Neural progenitor cell (in vitro differentiated cells): ENCODE measurements at regions not wholly inside any gene's neighbourhood (a gene's known extent, or its start where the extent isn't known, plus 50 kb on each side); places are given as distances from the start of the nearest gene placed in this dataset.

Source experiments
- DNase-seq: peaks from one replicate; pipeline ENCODE4 v3.0.0-alpha.2; 2016; ENCODE audit warnings: low spot score
- H2AFZ ChIP-seq: fragments of 200-600 bp; sonication (generic); replicated peaks from 2 replicates; pipeline ENCODE4 v1.6.1; 2016; ENCODE audit warnings: antibody characterized with exemption
- H3F3A ChIP-seq: fragments of 200-600 bp; sonication (generic); 2 replicates; pipeline ENCODE4 v1.6.1; 2016; ENCODE audit warnings: antibody characterized with exemption, low read depth
- H3K27ac ChIP-seq: fragments of 200-600 bp; sonication (generic); 2 replicates; pipeline ENCODE4 v1.5.1; 2016; ENCODE audit warnings: mild to moderate bottlenecking
- H3K27me3 ChIP-seq: fragments of 200-600 bp; sonication (generic); 2 replicates; pipeline ENCODE4 v1.6.1; 2016; ENCODE audit warnings: mild to moderate bottlenecking, moderate library complexity
- H3K36me3 ChIP-seq: fragments of 200-600 bp; sonication (generic); 2 replicates; pipeline ENCODE4 v1.5.1; 2016
- H3K4me1 ChIP-seq: fragments of 200-600 bp; sonication (generic); 2 replicates; pipeline ENCODE4 v1.6.1; 2016; ENCODE audit warnings: mixed run types
- H3K4me2 ChIP-seq: fragments of 200-600 bp; sonication (generic); 2 replicates; pipeline ENCODE4 v1.6.1; 2016
- H3K4me3 ChIP-seq: fragments of 200-600 bp; sonication (generic); 2 replicates; pipeline ENCODE4 v1.5.1; 2016
- H3K79me2 ChIP-seq: fragments of 200-600 bp; sonication (generic); 2 replicates; pipeline ENCODE4 v1.6.1; 2016; ENCODE audit warnings: low read depth
- H3K9ac ChIP-seq: fragments of 200-600 bp; sonication (generic); 2 replicates; pipeline ENCODE4 v1.6.1; 2016
- H3K9me3 ChIP-seq: fragments of 200-600 bp; sonication (generic); 2 replicates; pipeline ENCODE4 v1.5.1; 2016; ENCODE audit warnings: low read depth
- H4K20me1 ChIP-seq: fragments of 200-600 bp; sonication (generic); 2 replicates; pipeline ENCODE4 v1.6.1; 2016; ENCODE audit warnings: low read depth
- H3K27ac Mint-ChIP-seq: 3 replicates; pipeline ENCODE4 v1.8.0; 2021; ENCODE audit warnings: mixed read lengths
- H3K27me3 Mint-ChIP-seq: 2 replicates; pipeline ENCODE4 v1.8.0; 2022; ENCODE audit warnings: low read depth, mild to moderate bottlenecking, inconsistent platforms, moderate library complexity, mixed read lengths; ENCODE audit not compliant: insufficient read depth
- H3K36me3 Mint-ChIP-seq: 3 replicates; pipeline ENCODE4 v1.8.0; 2021; ENCODE audit warnings: mixed read lengths
- H3K4me1 Mint-ChIP-seq: 3 replicates; pipeline ENCODE4 v1.8.0; 2021; ENCODE audit warnings: mixed read lengths
- H3K4me3 Mint-ChIP-seq: 3 replicates; pipeline ENCODE4 v1.8.0; 2021; ENCODE audit warnings: mild to moderate bottlenecking, moderate library complexity, mixed read lengths
- H3K9me3 Mint-ChIP-seq: 3 replicates; pipeline ENCODE4 v1.8.0; 2020; ENCODE audit warnings: mixed read lengths
- CTCF ChIP-seq: fragments of 200-600 bp; sonication (generic); IDR thresholded peaks from 2 replicates; pipeline ENCODE4 v1.5.1; 2017; ENCODE audit warnings: antibody characterized with exemption, mild to moderate bottlenecking
- EZH2 ChIP-seq: fragments of 200-600 bp; sonication (generic); IDR thresholded peaks from 2 replicates; pipeline ENCODE4 v1.6.1; 2017; ENCODE audit warnings: antibody characterized with exemption, mild to moderate bottlenecking, moderate library complexity
- EZH2phosphoT487 ChIP-seq: fragments of 200-600 bp; sonication (generic); IDR thresholded peaks from 2 replicates; pipeline ENCODE4 v1.6.1; 2017; ENCODE audit warnings: antibody characterized with exemption

- peak; percentile 68 for DNase-seq
- H3K9me3 ChIP-seq = no peaks in the 10 kb centered on the region
- no peak for TF ChIP-seq CTCF
- TF ChIP-seq EZH2phosphoT487 = no peak
- TF ChIP-seq EZH2 = no peak
These were observed 242.6 kb upstream of the FZD8 start for GRCh38 chr10:35884657-35885071.

GRCh38 chr10:35882422-35883150, 240.5 kb upstream of the FZD8 start:
- no peaks in the 10 kb centered on the region for H4K20me1 ChIP-seq
- no peak overlapping the region for H3K4me2 ChIP-seq
- no peaks in the 10 kb centered on the region for H3K27me3 ChIP-seq
- no peak overlapping the region for H3K9ac ChIP-seq
- H3K9me3 ChIP-seq = no peaks in the 10 kb centered on the region
- no peaks in the 10 kb centered on the region for H3K79me2 ChIP-seq
- TF ChIP-seq EZH2 (no peak), CTCF (peak; percentile 46)
- Mint-ChIP-seq H3K9me3 (peaks cover 6% of the 10 kb centered on the region), H3K36me3 (no peaks in the 10 kb centered on the region), H3K27ac (peak overlapping the region; percentile 19), H3K27me3 (peaks cover 13% of the 10 kb centered on the region), H3K4me3 (no peak overlapping the region), H3K4me1 (peaks cover 20% of the 10 kb centered on the region)
- H3K4me3 ChIP-seq = no peak overlapping the region
- peaks cover 36% of the 10 kb centered on the region for H3K4me1 ChIP-seq
- H3F3A ChIP-seq = peaks cover 33% of the 10 kb centered on the region
- H3K27ac ChIP-seq = no peak overlapping the region
- no peak overlapping the region for H2AFZ ChIP-seq
- no peaks in the 10 kb centered on the region for H3K36me3 ChIP-seq
- peak; percentile 59 for DNase-seq

More at GRCh38 chr10:35884657-35885071, 242.6 kb upstream of the FZD8 start:
- Histone ChIP-seq H3K27me3 (no peaks in the 10 kb centered on the region), H2AFZ (no peak overlapping the region), H3K27ac (no peak overlapping the region), H3F3A (peaks cover 33% of the 10 kb centered on the region), H3K9ac (no peak overlapping the region), H3K36me3 (no peaks in the 10 kb centered on the region), H3K4me1 (peaks cover 36% of the 10 kb centered on the region), H3K4me3 (peak overlapping the region; percentile 4), H3K79me2 (no peaks in the 10 kb centered on the region), H4K20me1 (no peaks in the 10 kb centered on the region), H3K4me2 (peak overlapping the region; percentile 60)
- H3K36me3 Mint-ChIP-seq = no peaks in the 10 kb centered on the region
- H3K4me3 Mint-ChIP-seq = no peak overlapping the region
- H3K9me3 Mint-ChIP-seq = peaks cover 10% of the 10 kb centered on the region
- H3K27ac Mint-ChIP-seq = no peak overlapping the region
- peaks cover 20% of the 10 kb centered on the region for H3K4me1 Mint-ChIP-seq
- H3K27me3 Mint-ChIP-seq = peaks cover 14% of the 10 kb centered on the region

- no peak for TF ChIP-seq CTCF
- TF ChIP-seq EZH2phosphoT487 = no peak
- TF ChIP-seq EZH2 = no peak
- H3K27me3 Mint-ChIP-seq = peaks cover 16% of the 10 kb centered on the region
- H3K4me3 Mint-ChIP-seq = no peak overlapping the region
These were observed 239.2 kb upstream of the FZD8 start for GRCh38 chr10:35881320-35881719.

More at GRCh38 chr10:35881320-35881719, 239.2 kb upstream of the FZD8 start:
- H3K9me3 ChIP-seq = no peaks in the 10 kb centered on the region
- H3K27ac ChIP-seq = no peak overlapping the region
- no peak overlapping the region for H3K4me2 ChIP-seq
- Mint-ChIP-seq H3K9me3 (peaks cover 6% of the 10 kb centered on the region), H3K27ac (no peak overlapping the region), H3K4me1 (peaks cover 20% of the 10 kb centered on the region), H3K36me3 (no peaks in the 10 kb centered on the region)
- no peak overlapping the region for H2AFZ ChIP-seq
- H4K20me1 ChIP-seq = no peaks in the 10 kb centered on the region
- H3K9ac ChIP-seq = no peak overlapping the region
- no peak overlapping the region for H3K4me3 ChIP-seq
- no peaks in the 10 kb centered on the region for H3K79me2 ChIP-seq
- H3K36me3 ChIP-seq = no peaks in the 10 kb centered on the region
- peaks cover 33% of the 10 kb centered on the region for H3F3A ChIP-seq
- no peaks in the 10 kb centered on the region for H3K27me3 ChIP-seq
- no peak for DNase-seq
- H3K4me1 ChIP-seq = peaks cover 36% of the 10 kb centered on the region
